Hepatocyte (in vitro differentiated cells): ENCODE measurements at regions not wholly inside any gene's neighbourhood (a gene's known extent, or its start where the extent isn't known, plus 50 kb on each side); places are given as distances from the start of the nearest gene placed in this dataset.

Source experiments
- EZH2 ChIP-seq: fragments of 200-600 bp; sonication (generic); IDR thresholded peaks from 2 replicates; pipeline ENCODE4 v1.6.1; 2016; ENCODE audit warnings: antibody characterized with exemption, mild to moderate bottlenecking, borderline replicate concordance
- EZH2phosphoT487 ChIP-seq: fragments of 200-600 bp; sonication (generic); IDR thresholded peaks from one replicate; pipeline ENCODE4 v1.6.1; 2018; ENCODE audit warnings: antibody characterized with exemption, mild to moderate bottlenecking, low read depth, moderate library complexity; ENCODE audit not compliant: unreplicated experiment, severe bottlenecking
- TF ChIP-seq, protein P1 (sequence below): fragments of 200-600 bp; sonication (generic); IDR thresholded peaks from 2 replicates; pipeline ENCODE4 v1.5.1; 2016; ENCODE audit warnings: antibody characterized with exemption, mild to moderate bottlenecking; ENCODE audit not compliant: poor library complexity

DNA sequence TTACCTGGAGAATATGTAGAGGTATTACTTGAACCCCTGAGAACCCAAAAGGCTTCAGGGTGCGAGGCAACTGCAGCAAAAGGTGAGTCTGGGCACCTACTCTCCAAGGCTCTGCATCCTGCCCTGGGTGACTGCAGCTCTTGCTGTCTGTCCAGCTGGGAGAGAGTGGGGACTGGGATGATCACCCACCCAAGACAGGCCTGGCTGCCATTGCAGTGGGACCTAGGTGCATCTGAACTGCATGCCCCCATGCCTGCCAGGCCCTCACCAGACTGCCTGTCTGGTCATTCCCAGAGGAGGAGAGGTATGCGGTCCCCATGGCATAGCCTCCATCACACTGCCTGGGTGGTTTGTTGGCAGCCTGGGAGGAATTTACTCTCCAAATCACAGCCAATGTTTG lies 563.9 kb downstream of the TFAP2A start:
- TF ChIP-seq, protein P1, sequence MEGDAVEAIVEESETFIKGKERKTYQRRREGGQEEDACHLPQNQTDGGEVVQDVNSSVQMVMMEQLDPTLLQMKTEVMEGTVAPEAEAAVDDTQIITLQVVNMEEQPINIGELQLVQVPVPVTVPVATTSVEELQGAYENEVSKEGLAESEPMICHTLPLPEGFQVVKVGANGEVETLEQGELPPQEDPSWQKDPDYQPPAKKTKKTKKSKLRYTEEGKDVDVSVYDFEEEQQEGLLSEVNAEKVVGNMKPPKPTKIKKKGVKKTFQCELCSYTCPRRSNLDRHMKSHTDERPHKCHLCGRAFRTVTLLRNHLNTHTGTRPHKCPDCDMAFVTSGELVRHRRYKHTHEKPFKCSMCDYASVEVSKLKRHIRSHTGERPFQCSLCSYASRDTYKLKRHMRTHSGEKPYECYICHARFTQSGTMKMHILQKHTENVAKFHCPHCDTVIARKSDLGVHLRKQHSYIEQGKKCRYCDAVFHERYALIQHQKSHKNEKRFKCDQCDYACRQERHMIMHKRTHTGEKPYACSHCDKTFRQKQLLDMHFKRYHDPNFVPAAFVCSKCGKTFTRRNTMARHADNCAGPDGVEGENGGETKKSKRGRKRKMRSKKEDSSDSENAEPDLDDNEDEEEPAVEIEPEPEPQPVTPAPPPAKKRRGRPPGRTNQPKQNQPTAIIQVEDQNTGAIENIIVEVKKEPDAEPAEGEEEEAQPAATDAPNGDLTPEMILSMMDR = no peak
- TF ChIP-seq EZH2 (no peak), EZH2phosphoT487 (no peak)
